GM12878 (cell line): ENCODE measurements at regions not wholly inside any gene's neighbourhood (a gene's known extent, or its start where the extent isn't known, plus 50 kb on each side); places are given as distances from the start of the nearest gene placed in this dataset.

Experiments
- ATAC-seq: fragments of 200-7000 bp; cut with Tn5 transposase; 3 replicates; pipeline ENCODE4 v1.9.1; 2020; ENCODE audit warnings: mild to moderate bottlenecking, moderate library complexity
- BruUV-seq: library from RNA; stranded (reverse); fragments of 400-500 nt; replicated peaks from 2 replicates; lab custom pipeline; 2021; lab: Mats Ljungman, UMichigan
- CTCF ChIA-PET: fragments of 300-600 bp; sonication (Branson Sonifier 250); formaldehyde crosslinking; extraction: SDS; loops from one replicate; lab custom pipeline; 2021; ENCODE audit warnings: inconsistent platforms; lab: Yijun Ruan, JAX
- POLR2A ChIA-PET: fragments of 350-600 bp; formaldehyde crosslinking; extraction: SDS; loops from one replicate; lab custom pipeline; 2021; ENCODE audit warnings: inconsistent platforms; lab: Charles Lee
- RAD21 ChIA-PET: fragments of 300-600 bp; sonication (Branson Sonifier 250); formaldehyde crosslinking; loops from one replicate; lab custom pipeline; 2023; ENCODE audit warnings: antibody characterized with exemption; ENCODE audit not compliant: unreplicated experiment; lab: Charles Lee
- SMC1A ChIA-PET: fragments of 300-600 bp; sonication (Branson Sonifier 250); formaldehyde crosslinking; loops from one replicate; lab custom pipeline; 2023; ENCODE audit not compliant: unreplicated experiment, uncharacterized antibody; lab: Charles Lee
- DNase-seq: peaks from one replicate; pipeline ENCODE4 v3.0.0-alpha.2; 2011; ENCODE audit warnings: low read depth, low spot score
- FAIRE-seq: peaks from 3 replicates; lab custom pipeline; 2011; peaks lifted over from hg19 to GRCh38; lab: Jason Lieb, UNC
- H2AFZ ChIP-seq: 2 replicates; pipeline ENCODE4 v1.6.0; 2011; ENCODE audit warnings: low read depth, low read length, control low read depth; ENCODE audit not compliant: control insufficient read depth
- H3K27ac ChIP-seq: 2 replicates; pipeline ENCODE4 v1.5.1; 2011; ENCODE audit warnings: control low read depth; ENCODE audit not compliant: control insufficient read depth, insufficient read depth
- H3K27me3 ChIP-seq, 2 experiments: replicated peaks in 1 of 2; 2 replicates each; pipeline versions ENCODE4 v1.6.0 to v1.6.1; 2011; ENCODE audit warnings: low read length in 1 of 2; ENCODE audit not compliant: control insufficient read depth in 2 of 2, insufficient read depth in 2 of 2
- H3K36me3 ChIP-seq, 2 experiments: 2 replicates each; pipeline ENCODE4 v1.5.1; 2011; ENCODE audit warnings: low read length in 1 of 2; ENCODE audit not compliant: control insufficient read depth in 2 of 2, insufficient read depth in 2 of 2
- H3K4me1 ChIP-seq: 2 replicates; pipeline ENCODE4 v1.6.1; 2011; ENCODE audit warnings: mild to moderate bottlenecking, low read length, moderate library complexity, mixed read lengths; ENCODE audit not compliant: control insufficient read depth, insufficient read depth
- H3K4me2 ChIP-seq: 2 replicates; pipeline ENCODE4 v1.6.0; 2011; ENCODE audit warnings: control low read depth; ENCODE audit not compliant: control insufficient read depth, insufficient read depth
- H3K4me3 ChIP-seq: fragments of 200-600 bp; sonication (generic); 2 replicates; pipeline ENCODE4 v1.5.1; 2016
- H3K79me2 ChIP-seq: 2 replicates; pipeline ENCODE4 v1.6.0; 2011; ENCODE audit warnings: low read length; ENCODE audit not compliant: control insufficient read depth, insufficient read depth
- H3K9ac ChIP-seq: 2 replicates; pipeline ENCODE4 v1.8.0; 2011; ENCODE audit warnings: low read length, control low read depth, mixed read lengths; ENCODE audit not compliant: control insufficient read depth, insufficient read depth
- H3K9me3 ChIP-seq: replicated peaks from 3 replicates; pipeline ENCODE4 v1.5.1; 2011; ENCODE audit warnings: mild to moderate bottlenecking, low read length; ENCODE audit not compliant: control insufficient read depth, insufficient read depth
- H4K20me1 ChIP-seq: 2 replicates; pipeline ENCODE4 v1.6.0; 2011; ENCODE audit not compliant: control insufficient read depth, insufficient read depth
- CBFB ChIP-seq: IDR thresholded peaks from 2 replicates; pipeline ENCODE4 v1.6.1; 2016; ENCODE audit warnings: antibody characterized with exemption, low read depth
- KAT2A ChIP-seq: conservative IDR thresholded peaks from 2 replicates; pipeline ENCODE4 v1.6.1; 2011; ENCODE audit warnings: low read depth, low read length; ENCODE audit not compliant: control insufficient read depth
- POLR2AphosphoS5 ChIP-seq: IDR thresholded peaks from 2 replicates; pipeline ENCODE4 v1.6.1; 2011; ENCODE audit warnings: mild to moderate bottlenecking, low read length, inconsistent platforms
- WGBS: methylation state at CpG from one replicate; pipeline ENCODE4 v1.1.6; 2016; ENCODE audit warnings: low lambda C conversion rate; ENCODE audit not compliant: insufficient replicate concordance, insufficient coverage; ENCODE audit errors: missing lambda C conversion rate; 5-methylcytosine and 5-hydroxymethylcytosine counted together
- in situ Hi-C: fragments of 300-500 bp; cut with MboI; formaldehyde crosslinking; loops from 9 replicates; pipeline ENCODE4 v1.14.3; 2018; ENCODE audit warnings: mixed read lengths
- intact Hi-C: fragments of 100-400 bp; cut with micrococcal nuclease; formaldehyde crosslinking; loops from one replicate; pipeline ENCODE4 v1.14.2; 2022; ENCODE audit not compliant: unreplicated experiment
- TF ChIP-seq, protein P1 (sequence below): fragments of 450-650 bp; IDR thresholded peaks from 2 replicates; pipeline ENCODE4 v1.6.1; 2017; ENCODE audit warnings: low read depth, mild to moderate bottlenecking, moderate library complexity
- TF ChIP-seq, protein P2 (sequence below): IDR thresholded peaks from 2 replicates; pipeline ENCODE4 v1.6.1; 2012; ENCODE audit warnings: mild to moderate bottlenecking, low read depth, low read length
- TF ChIP-seq, protein P3 (sequence below): fragments of 450-650 bp; formaldehyde crosslinking; IDR thresholded peaks from 2 replicates; pipeline ENCODE4 v1.4.0; 2022; ENCODE audit warnings: mild to moderate bottlenecking, moderate library complexity
- TF ChIP-seq, protein P4 (sequence below): fragments of 450-650 bp; formaldehyde crosslinking; IDR thresholded peaks from 2 replicates; pipeline ENCODE4 v1.5.0; 2022; ENCODE audit warnings: mild to moderate bottlenecking, missing genetic modification characterization
- TF ChIP-seq, protein P5 (sequence below): fragments of 450-650 bp; conservative IDR thresholded peaks from 2 replicates; pipeline ENCODE4 v1.6.1; 2017; ENCODE audit warnings: mild to moderate bottlenecking, moderate library complexity

DNA sequence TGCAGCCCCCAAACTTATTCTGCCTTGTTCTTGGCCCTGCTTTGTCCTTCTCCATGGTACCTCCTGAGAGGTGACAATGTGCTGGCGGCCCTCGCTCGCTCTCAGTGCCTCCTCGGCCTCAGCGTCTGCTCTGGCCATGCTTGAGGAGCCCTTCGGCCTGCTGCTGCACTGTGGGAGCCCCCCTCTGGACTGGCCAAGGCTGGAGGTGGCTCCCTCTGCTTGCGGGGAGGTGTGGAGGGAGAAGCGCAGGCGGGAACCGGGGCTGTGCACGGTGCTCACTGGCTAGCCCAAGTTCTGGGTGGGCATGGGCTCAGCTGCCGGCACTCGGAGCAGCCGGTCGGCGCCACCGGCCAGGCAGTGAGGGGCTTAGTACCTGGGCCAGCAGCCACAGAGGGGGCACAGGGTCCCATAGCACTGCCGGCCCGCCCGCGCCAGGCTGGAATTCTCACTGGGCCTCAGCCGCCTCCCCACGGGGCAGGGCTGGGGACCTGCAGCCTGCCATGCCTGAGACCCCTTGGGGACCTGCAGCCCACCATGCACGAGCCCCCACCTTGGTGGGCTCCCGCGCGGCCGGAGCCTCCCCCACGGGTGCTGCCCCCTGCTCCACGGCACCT, 55.9 kb upstream of the RALGAPA2 start:
- ChIA-PET CTCF (no interaction called here), SMC1A (interaction anchor here (1.7 kb wide), 1 partner anchor 8 kb away, joined by 6 read pairs; no protein-coding TSS in a partner anchor), POLR2A (no interaction called here), RAD21 (no interaction called here)
- no peak overlapping the region for H3K9ac ChIP-seq
- H3K27me3 ChIP-seq = no peaks in the 10 kb centered on the region
- H3K4me1 ChIP-seq = no peaks in the 10 kb centered on the region
- BruUV-seq = no TSS peak
- H2AFZ ChIP-seq = no peak overlapping the region
- FAIRE-seq (no peak), DNase-seq (no peak), ATAC-seq (no peak)
- intact Hi-C loops = no loop called here
- H3K79me2 ChIP-seq = no peaks in the 10 kb centered on the region
- in situ Hi-C loops = no loop called here
- no peaks in the 10 kb centered on the region; the same call in 2 of the 3 replicates for H3K9me3 ChIP-seq
- no peaks in the 10 kb centered on the region for H3K36me3 ChIP-seq
- WGBS = 70% methylated on average over 30 of the region's 30 CpGs
- H3K4me3 ChIP-seq = no peak overlapping the region
- H3K27ac ChIP-seq = no peak overlapping the region
- no peak overlapping the region for H3K4me2 ChIP-seq
- H4K20me1 ChIP-seq = no peaks in the 10 kb centered on the region
- TF ChIP-seq, protein P1, sequence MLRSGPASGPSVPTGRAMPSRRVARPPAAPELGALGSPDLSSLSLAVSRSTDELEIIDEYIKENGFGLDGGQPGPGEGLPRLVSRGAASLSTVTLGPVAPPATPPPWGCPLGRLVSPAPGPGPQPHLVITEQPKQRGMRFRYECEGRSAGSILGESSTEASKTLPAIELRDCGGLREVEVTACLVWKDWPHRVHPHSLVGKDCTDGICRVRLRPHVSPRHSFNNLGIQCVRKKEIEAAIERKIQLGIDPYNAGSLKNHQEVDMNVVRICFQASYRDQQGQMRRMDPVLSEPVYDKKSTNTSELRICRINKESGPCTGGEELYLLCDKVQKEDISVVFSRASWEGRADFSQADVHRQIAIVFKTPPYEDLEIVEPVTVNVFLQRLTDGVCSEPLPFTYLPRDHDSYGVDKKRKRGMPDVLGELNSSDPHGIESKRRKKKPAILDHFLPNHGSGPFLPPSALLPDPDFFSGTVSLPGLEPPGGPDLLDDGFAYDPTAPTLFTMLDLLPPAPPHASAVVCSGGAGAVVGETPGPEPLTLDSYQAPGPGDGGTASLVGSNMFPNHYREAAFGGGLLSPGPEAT = no peak
- no peak for TF ChIP-seq POLR2AphosphoS5
- TF ChIP-seq, protein P2, sequence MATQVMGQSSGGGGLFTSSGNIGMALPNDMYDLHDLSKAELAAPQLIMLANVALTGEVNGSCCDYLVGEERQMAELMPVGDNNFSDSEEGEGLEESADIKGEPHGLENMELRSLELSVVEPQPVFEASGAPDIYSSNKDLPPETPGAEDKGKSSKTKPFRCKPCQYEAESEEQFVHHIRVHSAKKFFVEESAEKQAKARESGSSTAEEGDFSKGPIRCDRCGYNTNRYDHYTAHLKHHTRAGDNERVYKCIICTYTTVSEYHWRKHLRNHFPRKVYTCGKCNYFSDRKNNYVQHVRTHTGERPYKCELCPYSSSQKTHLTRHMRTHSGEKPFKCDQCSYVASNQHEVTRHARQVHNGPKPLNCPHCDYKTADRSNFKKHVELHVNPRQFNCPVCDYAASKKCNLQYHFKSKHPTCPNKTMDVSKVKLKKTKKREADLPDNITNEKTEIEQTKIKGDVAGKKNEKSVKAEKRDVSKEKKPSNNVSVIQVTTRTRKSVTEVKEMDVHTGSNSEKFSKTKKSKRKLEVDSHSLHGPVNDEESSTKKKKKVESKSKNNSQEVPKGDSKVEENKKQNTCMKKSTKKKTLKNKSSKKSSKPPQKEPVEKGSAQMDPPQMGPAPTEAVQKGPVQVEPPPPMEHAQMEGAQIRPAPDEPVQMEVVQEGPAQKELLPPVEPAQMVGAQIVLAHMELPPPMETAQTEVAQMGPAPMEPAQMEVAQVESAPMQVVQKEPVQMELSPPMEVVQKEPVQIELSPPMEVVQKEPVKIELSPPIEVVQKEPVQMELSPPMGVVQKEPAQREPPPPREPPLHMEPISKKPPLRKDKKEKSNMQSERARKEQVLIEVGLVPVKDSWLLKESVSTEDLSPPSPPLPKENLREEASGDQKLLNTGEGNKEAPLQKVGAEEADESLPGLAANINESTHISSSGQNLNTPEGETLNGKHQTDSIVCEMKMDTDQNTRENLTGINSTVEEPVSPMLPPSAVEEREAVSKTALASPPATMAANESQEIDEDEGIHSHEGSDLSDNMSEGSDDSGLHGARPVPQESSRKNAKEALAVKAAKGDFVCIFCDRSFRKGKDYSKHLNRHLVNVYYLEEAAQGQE = no peak
- TF ChIP-seq, protein P3, sequence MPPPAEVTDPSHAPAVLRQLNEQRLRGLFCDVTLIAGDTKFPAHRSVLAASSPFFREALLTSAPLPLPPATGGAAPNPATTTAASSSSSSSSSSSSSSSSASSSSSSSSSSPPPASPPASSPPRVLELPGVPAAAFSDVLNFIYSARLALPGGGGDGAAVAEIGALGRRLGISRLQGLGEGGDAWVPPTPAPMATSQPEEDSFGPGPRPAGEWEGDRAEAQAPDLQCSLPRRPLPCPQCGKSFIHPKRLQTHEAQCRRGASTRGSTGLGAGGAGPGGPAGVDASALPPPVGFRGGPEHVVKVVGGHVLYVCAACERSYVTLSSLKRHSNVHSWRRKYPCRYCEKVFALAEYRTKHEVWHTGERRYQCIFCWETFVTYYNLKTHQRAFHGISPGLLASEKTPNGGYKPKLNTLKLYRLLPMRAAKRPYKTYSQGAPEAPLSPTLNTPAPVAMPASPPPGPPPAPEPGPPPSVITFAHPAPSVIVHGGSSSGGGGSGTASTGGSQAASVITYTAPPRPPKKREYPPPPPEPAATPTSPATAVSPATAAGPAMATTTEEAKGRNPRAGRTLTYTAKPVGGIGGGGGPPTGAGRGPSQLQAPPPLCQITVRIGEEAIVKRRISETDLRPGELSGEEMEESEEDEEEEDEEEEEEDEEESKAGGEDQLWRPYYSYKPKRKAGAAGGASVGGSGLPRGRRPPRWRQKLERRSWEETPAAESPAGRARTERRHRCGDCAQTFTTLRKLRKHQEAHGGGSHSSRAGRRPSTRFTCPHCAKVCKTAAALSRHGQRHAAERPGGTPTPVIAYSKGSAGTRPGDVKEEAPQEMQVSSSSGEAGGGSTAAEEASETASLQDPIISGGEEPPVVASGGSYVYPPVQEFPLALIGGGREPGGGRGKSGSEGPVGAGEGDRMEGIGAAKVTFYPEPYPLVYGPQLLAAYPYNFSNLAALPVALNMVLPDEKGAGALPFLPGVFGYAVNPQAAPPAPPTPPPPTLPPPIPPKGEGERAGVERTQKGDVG = no peak
- TF ChIP-seq, protein P4, sequence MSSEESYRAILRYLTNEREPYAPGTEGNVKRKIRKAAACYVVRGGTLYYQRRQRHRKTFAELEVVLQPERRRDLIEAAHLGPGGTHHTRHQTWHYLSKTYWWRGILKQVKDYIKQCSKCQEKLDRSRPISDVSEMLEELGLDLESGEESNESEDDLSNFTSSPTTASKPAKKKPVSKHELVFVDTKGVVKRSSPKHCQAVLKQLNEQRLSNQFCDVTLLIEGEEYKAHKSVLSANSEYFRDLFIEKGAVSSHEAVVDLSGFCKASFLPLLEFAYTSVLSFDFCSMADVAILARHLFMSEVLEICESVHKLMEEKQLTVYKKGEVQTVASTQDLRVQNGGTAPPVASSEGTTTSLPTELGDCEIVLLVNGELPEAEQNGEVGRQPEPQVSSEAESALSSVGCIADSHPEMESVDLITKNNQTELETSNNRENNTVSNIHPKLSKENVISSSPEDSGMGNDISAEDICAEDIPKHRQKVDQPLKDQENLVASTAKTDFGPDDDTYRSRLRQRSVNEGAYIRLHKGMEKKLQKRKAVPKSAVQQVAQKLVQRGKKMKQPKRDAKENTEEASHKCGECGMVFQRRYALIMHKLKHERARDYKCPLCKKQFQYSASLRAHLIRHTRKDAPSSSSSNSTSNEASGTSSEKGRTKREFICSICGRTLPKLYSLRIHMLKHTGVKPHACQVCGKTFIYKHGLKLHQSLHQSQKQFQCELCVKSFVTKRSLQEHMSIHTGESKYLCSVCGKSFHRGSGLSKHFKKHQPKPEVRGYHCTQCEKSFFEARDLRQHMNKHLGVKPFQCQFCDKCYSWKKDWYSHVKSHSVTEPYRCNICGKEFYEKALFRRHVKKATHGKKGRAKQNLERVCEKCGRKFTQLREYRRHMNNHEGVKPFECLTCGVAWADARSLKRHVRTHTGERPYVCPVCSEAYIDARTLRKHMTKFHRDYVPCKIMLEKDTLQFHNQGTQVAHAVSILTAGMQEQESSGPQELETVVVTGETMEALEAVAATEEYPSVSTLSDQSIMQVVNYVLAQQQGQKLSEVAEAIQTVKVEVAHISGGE (CRISPR knock-in tag) = no peak
- TF ChIP-seq, protein P5, sequence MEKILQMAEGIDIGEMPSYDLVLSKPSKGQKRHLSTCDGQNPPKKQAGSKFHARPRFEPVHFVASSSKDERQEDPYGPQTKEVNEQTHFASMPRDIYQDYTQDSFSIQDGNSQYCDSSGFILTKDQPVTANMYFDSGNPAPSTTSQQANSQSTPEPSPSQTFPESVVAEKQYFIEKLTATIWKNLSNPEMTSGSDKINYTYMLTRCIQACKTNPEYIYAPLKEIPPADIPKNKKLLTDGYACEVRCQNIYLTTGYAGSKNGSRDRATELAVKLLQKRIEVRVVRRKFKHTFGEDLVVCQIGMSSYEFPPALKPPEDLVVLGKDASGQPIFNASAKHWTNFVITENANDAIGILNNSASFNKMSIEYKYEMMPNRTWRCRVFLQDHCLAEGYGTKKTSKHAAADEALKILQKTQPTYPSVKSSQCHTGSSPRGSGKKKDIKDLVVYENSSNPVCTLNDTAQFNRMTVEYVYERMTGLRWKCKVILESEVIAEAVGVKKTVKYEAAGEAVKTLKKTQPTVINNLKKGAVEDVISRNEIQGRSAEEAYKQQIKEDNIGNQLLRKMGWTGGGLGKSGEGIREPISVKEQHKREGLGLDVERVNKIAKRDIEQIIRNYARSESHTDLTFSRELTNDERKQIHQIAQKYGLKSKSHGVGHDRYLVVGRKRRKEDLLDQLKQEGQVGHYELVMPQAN = no peak
- TF ChIP-seq KAT2A = no peak
- TF ChIP-seq CBFB = no peak
